NOMO-1 (cell line): ENCODE measurements at regions not wholly inside any gene's neighbourhood (a gene's known extent, or its start where the extent isn't known, plus 50 kb on each side); places are given as distances from the start of the nearest gene placed in this dataset.

Experiments used
- DNase-seq, 2 experiments: peaks; one replicate each; lab custom pipeline; 2025; ENCODE audit not compliant: unreplicated experiment in 2 of 2; lab: John Stamatoyannopoulos, UW

- no peak for DNase-seq
Measured at GRCh38 chr5:34523387-34523726, 132.8 kb upstream of the RAI14 start.

DNA sequence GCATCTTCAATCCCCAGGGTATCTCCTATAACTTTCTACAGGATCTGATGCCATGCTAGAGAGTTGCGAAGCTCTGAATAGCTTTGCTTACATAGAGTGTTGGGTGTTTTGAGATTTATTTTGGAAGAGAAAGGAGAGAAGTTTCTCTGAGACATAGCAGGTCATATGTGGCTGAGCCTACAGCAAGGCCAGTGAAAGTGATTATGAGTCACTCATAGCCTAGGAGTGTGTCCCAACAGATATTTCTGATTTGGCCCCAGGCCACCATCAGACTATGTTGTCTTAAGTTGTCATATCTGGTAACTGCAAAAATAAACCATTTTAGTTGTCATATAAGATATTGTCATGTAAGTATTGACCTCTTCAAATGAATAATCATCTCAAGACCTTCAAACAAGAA is 132.0 kb upstream of the RAI14 start:
- peak in 1 of 2 experiments; percentile 17 for DNase-seq

GRCh38 chr5:34525761-34526160 is 130.4 kb upstream of the RAI14 start:
- no peak for DNase-seq

DNA sequence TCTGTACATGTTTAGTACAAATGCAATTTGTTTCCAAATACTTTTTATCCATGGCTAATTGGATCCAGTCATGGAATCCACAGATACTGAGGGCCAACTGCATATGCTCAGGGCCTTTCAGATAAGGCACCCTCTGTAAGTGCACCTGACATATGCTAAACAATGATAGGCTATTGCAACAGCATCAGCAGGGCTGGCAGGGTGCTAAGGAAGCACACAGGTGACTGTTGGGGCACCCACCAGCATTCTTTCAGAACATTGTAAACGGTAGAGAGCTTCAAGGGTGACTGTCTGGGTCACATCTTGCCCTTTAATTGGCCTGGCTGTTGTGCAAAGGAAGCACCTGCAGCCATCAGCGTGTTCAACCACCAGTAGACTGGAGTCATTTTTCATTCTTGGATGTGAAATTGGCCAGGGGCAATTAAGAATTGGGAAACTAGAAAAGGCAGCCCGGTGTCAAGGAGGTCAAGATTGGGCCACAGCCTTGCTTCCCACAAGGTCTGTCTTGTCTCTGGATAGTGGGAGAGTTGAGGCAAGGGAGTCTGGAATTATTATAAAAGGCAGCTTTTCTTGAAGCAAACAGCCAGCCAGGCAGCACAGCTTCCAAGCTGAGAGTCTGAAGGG is 129.3 kb upstream of the RAI14 start:
- peak; percentile 12 to 53 for DNase-seq

GRCh38 chr5:34529581-34530331 is 126.4 kb upstream of the RAI14 start:
- DNase-seq, result no peak

- DNase-seq, result no peak
Measured at GRCh38 chr5:34530637-34531036, 125.5 kb upstream of the RAI14 start.

- no peak for DNase-seq
Measured at GRCh38 chr5:34531751-34532360, 124.3 kb upstream of the RAI14 start.

DNA sequence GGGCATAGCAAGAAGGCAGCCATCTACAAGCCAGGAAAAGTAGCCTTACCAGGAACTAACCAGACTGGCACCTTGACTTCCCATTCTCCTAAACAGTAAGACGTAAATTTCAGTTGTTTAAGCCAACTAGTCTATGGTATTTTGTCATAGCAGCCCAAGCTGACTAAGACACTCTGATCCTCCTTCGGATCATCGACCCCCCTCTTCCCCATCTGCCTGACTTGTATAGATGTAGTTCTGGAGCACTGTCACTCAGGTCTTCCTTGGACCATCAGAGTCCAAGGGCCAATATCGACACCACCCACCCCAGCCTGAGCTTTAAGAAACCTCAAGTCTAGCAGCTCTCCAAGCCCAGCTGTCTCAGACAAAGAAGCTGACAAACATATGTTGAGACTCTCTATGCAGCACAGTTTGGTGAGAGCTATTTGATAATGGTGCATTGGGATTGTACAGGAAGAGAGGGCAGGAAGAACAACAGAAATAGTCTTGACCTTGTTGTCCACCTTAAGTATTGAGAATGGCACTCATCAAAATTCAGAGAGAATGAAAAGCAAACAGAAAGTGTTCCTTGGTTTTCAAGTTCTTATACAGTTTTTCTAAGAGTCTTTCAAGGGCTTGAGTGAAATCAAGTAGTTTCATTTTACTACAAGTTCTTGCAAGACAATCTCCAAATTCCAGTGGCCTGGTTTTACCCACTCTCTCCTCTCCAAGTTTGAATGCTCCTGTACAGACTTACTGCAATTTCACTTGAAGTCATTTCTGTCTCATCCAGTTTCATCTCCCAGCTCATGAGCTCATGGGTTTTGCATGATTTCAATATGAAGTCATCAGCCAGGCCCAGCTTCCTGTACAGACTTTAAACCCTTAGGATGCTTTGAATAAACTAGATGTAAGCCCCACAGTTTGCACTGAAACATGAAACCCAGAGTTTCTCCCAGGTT is 122.3 kb upstream of the RAI14 start:
- no peak for DNase-seq

- no peak for DNase-seq
Measured at GRCh38 chr5:34534523-34535103, 121.5 kb upstream of the RAI14 start.

DNA sequence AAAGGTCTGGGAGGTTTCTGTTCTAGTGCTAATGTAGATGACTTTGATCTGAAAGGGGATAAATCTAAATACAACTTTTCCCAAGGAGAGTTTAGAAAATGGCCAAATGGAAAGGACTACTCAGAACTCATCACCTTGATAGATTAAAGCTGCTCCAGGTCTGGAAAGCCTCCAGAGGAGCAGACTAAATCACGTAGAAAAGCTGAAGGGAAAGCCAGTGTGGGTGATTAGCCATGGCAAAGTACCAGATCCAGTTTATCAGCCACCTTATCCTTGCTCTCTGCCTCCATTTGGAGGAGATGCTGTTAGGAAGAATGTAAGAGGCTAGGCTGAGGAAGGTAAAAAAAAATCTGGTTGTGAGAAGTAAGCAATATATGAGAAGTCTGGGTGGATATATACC is 120.7 kb upstream of the RAI14 start:
- no peak for DNase-seq

- DNase-seq, result no peak
Measured at GRCh38 chr5:34535944-34536623, 120.0 kb upstream of the RAI14 start.

- no peak for DNase-seq
Measured at GRCh38 chr5:34536699-34537098, 119.4 kb upstream of the RAI14 start.

DNA sequence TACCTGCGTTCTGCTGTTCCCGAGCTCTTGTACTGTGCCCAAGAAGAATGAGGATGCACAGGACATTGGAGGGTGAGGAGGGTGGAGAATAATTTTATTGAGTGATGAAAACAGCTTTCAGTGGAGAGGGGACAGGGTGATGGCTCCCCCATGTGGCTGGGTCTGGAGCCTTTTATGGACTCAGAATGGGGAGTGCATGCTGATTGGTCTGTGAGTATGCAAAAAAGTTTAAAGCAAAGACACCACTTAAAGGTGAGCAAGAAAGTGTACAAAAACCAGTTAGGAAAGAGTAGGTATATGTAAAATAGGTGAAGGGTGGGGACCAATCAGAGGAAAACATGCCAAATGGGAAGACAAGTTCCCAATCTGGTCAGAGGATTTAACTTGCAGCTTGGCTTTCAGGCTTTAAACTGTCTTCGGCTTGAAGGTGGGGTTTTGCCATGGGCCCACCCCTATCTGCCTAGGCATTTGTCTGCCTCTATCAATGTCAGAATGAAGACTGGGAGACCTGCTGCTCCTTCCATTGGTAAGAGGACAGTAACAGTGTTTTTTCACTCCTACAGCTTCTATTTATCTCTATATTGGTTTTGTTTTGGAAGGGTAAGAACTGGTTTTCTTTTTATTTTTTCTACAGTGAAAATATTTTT is 118.0 kb upstream of the RAI14 start:
- peak in 1 of 2 experiments; percentile 43 for DNase-seq

DNA sequence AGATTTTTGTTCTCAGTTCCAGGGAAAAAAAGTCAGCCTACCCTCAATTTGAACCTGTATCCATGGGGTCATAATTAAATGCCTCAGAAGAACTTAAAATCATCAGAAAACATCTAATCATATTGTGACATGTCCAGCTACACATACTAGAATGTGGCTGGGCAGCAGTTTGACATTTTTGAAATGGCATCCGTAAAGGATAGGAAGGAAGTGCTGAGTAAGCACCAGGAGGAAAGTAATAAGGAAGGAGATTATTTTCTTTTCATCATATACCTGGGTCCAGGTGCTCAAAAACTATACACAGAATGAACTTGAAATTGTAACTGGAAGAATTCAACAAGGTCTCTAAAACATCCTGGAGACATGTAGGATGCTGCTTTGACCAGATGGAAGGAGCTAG is 116.9 kb upstream of the RAI14 start:
- DNase-seq, result peak in 1 of 2 experiments; percentile 43

- DNase-seq, result no peak
Measured at GRCh38 chr5:34541067-34541466, 115.1 kb upstream of the RAI14 start.

- no peak for DNase-seq
Measured at GRCh38 chr5:34542818-34543217, 113.3 kb upstream of the RAI14 start.

GRCh38 chr5:34543687-34544086 is 112.4 kb upstream of the RAI14 start:
- no peak for DNase-seq

- DNase-seq, result no peak
Measured at GRCh38 chr5:34544403-34544802, 111.7 kb upstream of the RAI14 start.

GRCh38 chr5:34545164-34545563 is 111.0 kb upstream of the RAI14 start:
- DNase-seq, result no peak

GRCh38 chr5:34545626-34546025 is 110.5 kb upstream of the RAI14 start:
- no peak for DNase-seq
